B cell (primary cell): ENCODE measurements at regions not wholly inside any gene's neighbourhood (a gene's known extent, or its start where the extent isn't known, plus 50 kb on each side); places are given as distances from the start of the nearest gene placed in this dataset.

Experiments used
- ATAC-seq: fragments of 200-7000 bp; cut with Tn5 transposase; one replicate; pipeline ENCODE4 v1.10.0; 2021; ENCODE audit warnings: low read depth, mild to moderate bottlenecking, moderate number of reproducible peaks, moderate library complexity
- CTCF ChIA-PET: fragments of 350-600 bp; sonication (Branson Sonifier 250); formaldehyde crosslinking; loops from one replicate; lab custom pipeline; 2021; ENCODE audit warnings: antibody characterized with exemption, inconsistent platforms; lab: Charles Lee
- POLR2A ChIA-PET: fragments of 350-600 bp; sonication (Branson Sonifier 250); formaldehyde crosslinking; loops from one replicate; lab custom pipeline; 2021; ENCODE audit warnings: antibody characterized with exemption; lab: Charles Lee
- DNase-seq: peaks from one replicate; pipeline ENCODE4 v3.0.0; 2013
- H2AFZ ChIP-seq: 2 replicates; pipeline ENCODE4 v1.6.1; 2012; ENCODE audit warnings: mild to moderate bottlenecking, low read depth, low read length; ENCODE audit not compliant: insufficient read depth, poor library complexity, severe bottlenecking
- H3K27ac ChIP-seq, 2 donors: 1 replicate in 1 of 2; 2 replicates in 1 of 2; pipeline ENCODE4 v1.5.1; 2012 to 2013; ENCODE audit warnings: low read length in 2 of 2, mild to moderate bottlenecking in 2 of 2, moderate library complexity in 1 of 2
- H3K27me3 ChIP-seq, 4 experiments: fragments of 200-600 bp in 1 of 4; sonication (generic) in 1 of 4; replicated peaks in 1 of 4; 1 replicate in 2 of 4; 2 replicates in 2 of 4; pipeline versions ENCODE4 v1.6.1 to v1.7.0; 2013 to 2016; ENCODE audit warnings: low read length in 3 of 4, mild to moderate bottlenecking in 2 of 4, mixed read lengths in 1 of 4, moderate library complexity in 1 of 4; ENCODE audit not compliant: insufficient read depth in 4 of 4, control insufficient read depth in 3 of 4; ENCODE audit errors: control extremely low read depth in 1 of 4
- H3K36me3 ChIP-seq, 2 experiments: replicated peaks in 1 of 2; 1 replicate in 1 of 2; 2 replicates in 1 of 2; pipeline versions ENCODE4 v1.6.1 to v1.7.1; 2013; ENCODE audit warnings: low read length in 1 of 2; ENCODE audit not compliant: insufficient read depth in 2 of 2, control insufficient read depth in 1 of 2; ENCODE audit errors: control extremely low read depth in 1 of 2, extremely low read depth in 1 of 2
- H3K4me1 ChIP-seq, 2 donors: fragments of 200-600 bp in 1 of 2; sonication (generic) in 1 of 2; 1 replicate in 1 of 2; 2 replicates in 1 of 2; pipeline versions ENCODE4 v1.5.1 to v1.6.1; 2013 to 2017; ENCODE audit warnings: low read length in 2 of 2; ENCODE audit not compliant: control insufficient read depth in 2 of 2, insufficient read depth in 2 of 2
- H3K4me2 ChIP-seq: replicated peaks from 2 replicates; pipeline ENCODE3; 2012; ENCODE audit warnings: mild to moderate bottlenecking, low read depth, low read length; ENCODE audit not compliant: poor library complexity, severe bottlenecking
- H3K4me3 ChIP-seq, 5 experiments: fragments of 200-600 bp in 1 of 5; sonication (generic) in 1 of 5; 1 replicate in 3 of 5; 2 replicates in 2 of 5; pipeline versions ENCODE4 v1.5.1 to v1.7.0; 2011 to 2016; ENCODE audit warnings: low read length in 4 of 5, mild to moderate bottlenecking in 4 of 5, low read depth in 2 of 5, control low read depth in 1 of 5, moderate library complexity in 1 of 5; ENCODE audit not compliant: insufficient read depth in 1 of 5; ENCODE audit errors: control extremely low read depth in 1 of 5, extremely low read depth in 1 of 5
- H3K79me2 ChIP-seq: fragments of 200-600 bp; sonication (generic); one replicate; pipeline ENCODE4 v1.6.0; 2016; ENCODE audit warnings: low read length; ENCODE audit not compliant: control insufficient read depth, insufficient read depth
- H3K9ac ChIP-seq: fragments of 200-600 bp; sonication (generic); 2 replicates; pipeline ENCODE4 v1.6.1; 2017; ENCODE audit warnings: mild to moderate bottlenecking, low read length, moderate library complexity
- H3K9me3 ChIP-seq, 3 donors: one replicate each; pipeline versions ENCODE4 v1.6.1 to v1.7.1; 2013; ENCODE audit warnings: low read length in 2 of 3; ENCODE audit not compliant: control insufficient read depth in 2 of 3, insufficient read depth in 1 of 3; ENCODE audit errors: control extremely low read depth in 1 of 3
- H4K20me1 ChIP-seq: 2 replicates; pipeline ENCODE4 v1.6.0; 2012; ENCODE audit warnings: mild to moderate bottlenecking, low read length; ENCODE audit not compliant: insufficient read depth, control insufficient read depth, poor library complexity, severe bottlenecking
- H3K27ac Mint-ChIP-seq: one replicate; pipeline ENCODE4 v1.8.0; 2021; ENCODE audit warnings: mixed read lengths
- H3K27me3 Mint-ChIP-seq: one replicate; pipeline ENCODE4 v1.8.0; 2021; ENCODE audit warnings: mixed read lengths
- H3K4me1 Mint-ChIP-seq: one replicate; pipeline ENCODE4 v1.8.0; 2021; ENCODE audit warnings: mixed read lengths
- H3K4me3 Mint-ChIP-seq: one replicate; pipeline ENCODE4 v1.8.0; 2021; ENCODE audit warnings: mixed read lengths
- H3K9me3 Mint-ChIP-seq: one replicate; pipeline ENCODE4 v1.8.0; 2022; ENCODE audit warnings: mixed read lengths; ENCODE audit not compliant: insufficient read depth
- EZH2 ChIP-seq: IDR thresholded peaks from 2 replicates; pipeline ENCODE4 v1.6.1; 2012; ENCODE audit warnings: borderline replicate concordance, low read depth, mild to moderate bottlenecking, moderate library complexity, low read length; ENCODE audit not compliant: insufficient read depth, poor library complexity, severe bottlenecking
- whole genome bisulfite sequencing: methylation state at CpG from one replicate; pipeline ENCODE4 v1.1.5; 2013; ENCODE audit warnings: missing lambda C conversion rate; ENCODE audit not compliant: insufficient coverage; 5-methylcytosine and 5-hydroxymethylcytosine counted together
- intact Hi-C: fragments of 100-400 bp; cut with micrococcal nuclease; formaldehyde crosslinking; loops from one replicate; pipeline ENCODE4 v1.10.0; 2022
- TF ChIP-seq, protein P1 (sequence below): fragments of 200-600 bp; IDR thresholded peaks from one replicate; pipeline ENCODE4 v1.8.0; 2022; ENCODE audit warnings: antibody characterized with exemption, mild to moderate bottlenecking

DNA sequence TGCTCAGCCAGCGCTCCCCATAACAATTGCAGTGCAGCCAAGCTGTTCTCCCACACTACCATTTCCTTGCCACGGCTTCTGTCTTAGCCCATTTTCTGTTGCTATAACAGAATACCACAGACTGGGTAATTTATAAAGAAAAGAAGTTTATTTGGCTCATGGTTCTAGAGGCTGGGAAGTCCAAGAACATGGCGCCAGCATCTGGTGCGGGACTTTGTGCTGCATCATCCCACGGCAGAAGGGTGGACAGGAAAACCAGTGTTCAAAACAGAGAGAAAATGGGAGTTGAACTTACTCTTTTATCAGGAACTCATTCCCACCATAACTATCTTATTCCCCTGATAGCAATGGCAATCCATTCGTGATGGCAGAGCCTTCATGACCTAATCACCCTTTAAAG, 104.6 kb downstream of the FHDC1 start:
- 96% methylated on average over 4 of the region's 6 CpGs for WGBS
- no peak overlapping the region for H3K27ac Mint-ChIP-seq
- no peak for TF ChIP-seq EZH2
- TF ChIP-seq, protein P1, sequence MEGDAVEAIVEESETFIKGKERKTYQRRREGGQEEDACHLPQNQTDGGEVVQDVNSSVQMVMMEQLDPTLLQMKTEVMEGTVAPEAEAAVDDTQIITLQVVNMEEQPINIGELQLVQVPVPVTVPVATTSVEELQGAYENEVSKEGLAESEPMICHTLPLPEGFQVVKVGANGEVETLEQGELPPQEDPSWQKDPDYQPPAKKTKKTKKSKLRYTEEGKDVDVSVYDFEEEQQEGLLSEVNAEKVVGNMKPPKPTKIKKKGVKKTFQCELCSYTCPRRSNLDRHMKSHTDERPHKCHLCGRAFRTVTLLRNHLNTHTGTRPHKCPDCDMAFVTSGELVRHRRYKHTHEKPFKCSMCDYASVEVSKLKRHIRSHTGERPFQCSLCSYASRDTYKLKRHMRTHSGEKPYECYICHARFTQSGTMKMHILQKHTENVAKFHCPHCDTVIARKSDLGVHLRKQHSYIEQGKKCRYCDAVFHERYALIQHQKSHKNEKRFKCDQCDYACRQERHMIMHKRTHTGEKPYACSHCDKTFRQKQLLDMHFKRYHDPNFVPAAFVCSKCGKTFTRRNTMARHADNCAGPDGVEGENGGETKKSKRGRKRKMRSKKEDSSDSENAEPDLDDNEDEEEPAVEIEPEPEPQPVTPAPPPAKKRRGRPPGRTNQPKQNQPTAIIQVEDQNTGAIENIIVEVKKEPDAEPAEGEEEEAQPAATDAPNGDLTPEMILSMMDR: no peak
- H3K9ac ChIP-seq: no peak overlapping the region
- H3K79me2 ChIP-seq: no peaks in the 10 kb centered on the region
- intact Hi-C loops: no loop called here
- H3K27me3 Mint-ChIP-seq: peaks cover 14% of the 10 kb centered on the region
- H3K27ac ChIP-seq: no peak overlapping the region
- DNase-seq (no peak), ATAC-seq (no peak)
- H3K4me3 Mint-ChIP-seq: no peak overlapping the region
- peaks cover 14 to 15% of the 10 kb centered on the region in 2 donors for H3K4me1 ChIP-seq
- no peak overlapping the region for H2AFZ ChIP-seq
- ChIA-PET CTCF (interaction anchor here (1.0 kb wide), 1 partner anchor 45 kb away, joined by 3 read pairs; no protein-coding TSS in a partner anchor), POLR2A (no interaction called here)
- no peaks in the 10 kb centered on the region for H4K20me1 ChIP-seq
- H3K27me3 ChIP-seq: peaks cover 0 to 3% (median 1%) of the 10 kb centered on the region in 4 experiments
- H3K9me3 Mint-ChIP-seq: peaks cover 4% of the 10 kb centered on the region
- no peaks in the 10 kb centered on the region for H3K36me3 ChIP-seq
- peaks cover 0 to 12% (median 7%) of the 10 kb centered on the region in 3 donors for H3K9me3 ChIP-seq
- no peak overlapping the region for H3K4me2 ChIP-seq
- peaks cover 17% of the 10 kb centered on the region for H3K4me1 Mint-ChIP-seq
- no peak overlapping the region for H3K4me3 ChIP-seq

GRCh38 chr4:153044036-153044435, 107.9 kb downstream of the FHDC1 start:
- H3K4me3 ChIP-seq: no peak overlapping the region
- H3K27me3 ChIP-seq: no peaks in the 10 kb centered on the region
- no peaks in the 10 kb centered on the region for H3K27me3 Mint-ChIP-seq
- peaks cover 25 to 29% of the 10 kb centered on the region in 2 donors for H3K4me1 ChIP-seq
- peaks cover 42% of the 10 kb centered on the region for H3K4me1 Mint-ChIP-seq
- DNase-seq (no peak), ATAC-seq (no peak)
- peaks cover 11% of the 10 kb centered on the region for H3K9me3 Mint-ChIP-seq
- no CpG with 5 or more reads among the region's 1 CpG for WGBS
- intact Hi-C loops: loop anchor here (2.0 kb wide), 1 partner anchor 41 kb away; no protein-coding TSS in a partner anchor
- no peaks in the 10 kb centered on the region for H3K79me2 ChIP-seq
- H3K27ac Mint-ChIP-seq: peak overlapping the region; percentile 46
- H2AFZ ChIP-seq: no peak overlapping the region
- H3K4me3 Mint-ChIP-seq: no peak overlapping the region
- POLR2A ChIA-PET: no interaction called here
- no peak overlapping the region for H3K9ac ChIP-seq
- TF ChIP-seq, protein P1: no peak
- no peak for TF ChIP-seq EZH2
- peaks cover 0 to 15% (median 7%) of the 10 kb centered on the region in 3 donors for H3K9me3 ChIP-seq
- H3K4me2 ChIP-seq: peak overlapping the region; percentile 61
- no peaks in the 10 kb centered on the region for H4K20me1 ChIP-seq
- CTCF ChIA-PET: interaction anchor here (3.8 kb wide), 1 partner anchor 84 kb away, joined by 9 read pairs; no protein-coding TSS in a partner anchor
- no peaks in the 10 kb centered on the region for H3K36me3 ChIP-seq
- H3K27ac ChIP-seq: no peak overlapping the region
